ENCODE measurements at regions not wholly inside any gene's neighbourhood (a gene's known extent, or its start where the extent isn't known, plus 50 kb on each side); places are given as distances from the start of the nearest gene placed in this dataset.
A peak's percentile ranks its signal among the peaks of the same experiment; 100 is the strongest.

DNA sequence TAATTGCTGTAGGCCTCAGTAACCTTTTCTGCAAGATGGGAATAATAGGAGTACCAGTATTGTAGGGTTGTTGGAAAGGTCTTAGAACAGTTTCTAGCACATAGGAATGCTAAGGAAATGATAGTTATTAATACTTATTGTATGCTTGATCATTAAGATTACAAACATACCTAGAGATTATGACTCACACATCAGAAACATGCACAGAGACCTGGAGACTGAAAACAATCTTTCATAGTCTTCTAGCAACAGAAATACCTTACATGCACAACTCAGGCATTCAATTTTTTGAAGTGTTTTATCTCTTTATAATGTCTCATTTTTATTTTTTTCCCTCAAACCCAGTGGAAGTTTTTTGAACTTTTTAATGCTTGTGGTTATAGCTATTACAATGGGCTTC, 104.4 kb upstream of the ZBTB20 start:
- peak; percentile 26 for DNase-seq (ENCODE audit: low read depth)
- H3K4me3 ChIP-seq (ENCODE audit: low read depth, low read length): no peak overlapping the region
- TF ChIP-seq, protein P1, sequence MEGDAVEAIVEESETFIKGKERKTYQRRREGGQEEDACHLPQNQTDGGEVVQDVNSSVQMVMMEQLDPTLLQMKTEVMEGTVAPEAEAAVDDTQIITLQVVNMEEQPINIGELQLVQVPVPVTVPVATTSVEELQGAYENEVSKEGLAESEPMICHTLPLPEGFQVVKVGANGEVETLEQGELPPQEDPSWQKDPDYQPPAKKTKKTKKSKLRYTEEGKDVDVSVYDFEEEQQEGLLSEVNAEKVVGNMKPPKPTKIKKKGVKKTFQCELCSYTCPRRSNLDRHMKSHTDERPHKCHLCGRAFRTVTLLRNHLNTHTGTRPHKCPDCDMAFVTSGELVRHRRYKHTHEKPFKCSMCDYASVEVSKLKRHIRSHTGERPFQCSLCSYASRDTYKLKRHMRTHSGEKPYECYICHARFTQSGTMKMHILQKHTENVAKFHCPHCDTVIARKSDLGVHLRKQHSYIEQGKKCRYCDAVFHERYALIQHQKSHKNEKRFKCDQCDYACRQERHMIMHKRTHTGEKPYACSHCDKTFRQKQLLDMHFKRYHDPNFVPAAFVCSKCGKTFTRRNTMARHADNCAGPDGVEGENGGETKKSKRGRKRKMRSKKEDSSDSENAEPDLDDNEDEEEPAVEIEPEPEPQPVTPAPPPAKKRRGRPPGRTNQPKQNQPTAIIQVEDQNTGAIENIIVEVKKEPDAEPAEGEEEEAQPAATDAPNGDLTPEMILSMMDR (conservative IDR thresholded peaks at IDR 0.05; ENCODE audit: low read depth, low read length): no peak

DNA sequence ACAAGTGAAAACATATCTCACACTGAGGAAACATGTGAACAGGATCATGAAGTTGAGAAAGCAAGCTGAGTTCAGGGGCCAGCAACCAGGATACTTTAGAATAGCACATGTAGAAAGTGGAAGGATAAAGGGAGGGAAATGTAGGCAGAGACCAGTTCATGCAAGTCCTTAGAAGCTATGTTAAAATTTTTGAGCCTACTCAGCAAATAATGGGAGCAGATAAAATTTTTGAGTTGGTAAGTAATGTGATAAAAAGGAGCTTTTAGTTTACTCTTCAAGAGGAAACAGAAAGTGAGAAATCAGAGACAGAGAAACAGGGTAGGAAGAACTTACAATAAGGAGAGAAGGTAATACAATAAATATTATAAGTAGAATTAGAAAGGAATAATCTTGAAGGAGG, 105.6 kb upstream of the ZBTB20 start:
- TF ChIP-seq, protein P1 (conservative IDR thresholded peaks at IDR 0.05; ENCODE audit: low read depth, low read length): no peak

GRCh38 chr3:115254492-115255196, 107.6 kb upstream of the ZBTB20 start:
- TF ChIP-seq, protein P1 (conservative IDR thresholded peaks at IDR 0.05; ENCODE audit: low read depth, low read length): no peak
- no peak overlapping the region for H3K4me3 ChIP-seq (ENCODE audit: low read depth, low read length)
- DNase-seq (ENCODE audit: low read depth): no peak

More for the DNA sequence above, 105.6 kb upstream of the ZBTB20 start:
- H3K4me3 ChIP-seq (ENCODE audit: low read depth, low read length): no peak overlapping the region
- no peak for DNase-seq (ENCODE audit: low read depth)

DNA sequence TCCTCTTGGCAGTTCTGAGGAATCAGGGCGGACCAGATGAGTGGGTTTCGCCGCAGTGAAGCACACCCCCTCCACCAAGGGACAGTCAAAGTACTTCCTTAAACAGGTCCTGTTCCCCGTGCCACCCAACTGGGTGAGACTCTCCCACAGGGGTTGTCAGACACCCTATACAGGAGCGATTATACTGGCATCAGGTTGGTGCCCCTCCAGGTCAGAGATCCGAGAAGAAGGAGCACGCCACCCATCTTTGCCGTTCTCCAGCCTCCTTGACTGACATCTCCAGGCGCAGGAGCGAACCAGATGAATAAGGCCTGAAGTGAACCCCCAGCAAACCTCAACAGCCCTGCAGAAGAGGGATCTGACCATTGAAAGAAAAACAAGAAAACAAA, 108.1 kb upstream of the ZBTB20 start:
- DNase-seq (ENCODE audit: low read depth): no peak
- TF ChIP-seq, protein P1 (conservative IDR thresholded peaks at IDR 0.05; ENCODE audit: low read depth, low read length): no peak
- H3K4me3 ChIP-seq (ENCODE audit: low read depth, low read length): no peak overlapping the region

GRCh38 chr3:115270849-115271248, 123.8 kb upstream of the ZBTB20 start:
- TF ChIP-seq, protein P1 (conservative IDR thresholded peaks at IDR 0.05; ENCODE audit: low read depth, low read length): no peak
- H3K4me3 ChIP-seq (ENCODE audit: low read depth, low read length): no peak overlapping the region
- no peak for DNase-seq (ENCODE audit: low read depth)

DNA sequence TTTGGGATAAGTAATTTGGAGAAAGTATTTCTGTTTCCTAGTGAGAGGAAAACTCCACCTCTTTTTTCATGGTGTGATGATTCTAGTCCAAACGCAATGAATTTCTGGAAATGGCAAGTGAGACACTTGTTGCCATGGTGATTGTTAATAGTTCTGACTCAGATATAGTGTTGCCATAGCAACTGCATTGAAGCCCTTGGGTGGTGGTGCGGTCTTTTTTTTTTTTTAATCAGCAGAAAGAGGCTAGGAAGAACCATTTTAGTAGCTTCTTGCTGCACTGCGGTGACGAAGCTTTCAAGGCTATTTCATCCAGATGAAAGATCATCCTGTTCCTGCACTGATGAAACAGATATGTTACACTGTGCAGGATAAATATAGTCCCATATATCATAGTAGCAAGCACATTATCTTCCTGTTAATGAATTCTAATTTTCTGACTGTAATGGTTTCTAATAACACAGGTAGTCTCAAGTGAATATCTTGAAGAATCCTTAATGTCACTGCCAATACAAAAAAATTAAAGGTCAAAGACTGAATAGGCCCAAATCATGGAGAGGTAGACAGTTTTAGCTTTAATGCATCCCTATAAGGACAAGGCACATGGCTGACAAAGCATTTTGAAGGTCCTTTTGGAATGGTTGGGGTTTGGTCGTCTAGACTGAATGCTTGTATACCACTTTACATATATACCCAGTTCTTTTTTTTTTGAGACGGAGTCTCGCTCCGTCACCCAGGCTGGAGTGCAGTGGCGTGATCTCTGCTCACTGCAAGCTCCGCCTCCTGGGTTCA, 125.1 kb upstream of the ZBTB20 start:
- TF ChIP-seq, protein P1 (conservative IDR thresholded peaks at IDR 0.05; ENCODE audit: low read depth, low read length): no peak

More for the DNA sequence above, 125.1 kb upstream of the ZBTB20 start:
- DNase-seq (ENCODE audit: low read depth): peak; percentile 43
- H3K4me3 ChIP-seq (ENCODE audit: low read depth, low read length): no peak overlapping the region
